Trophoblast cell (in vitro differentiated cells and primary cell): ENCODE measurements at regions not wholly inside any gene's neighbourhood (a gene's known extent, or its start where the extent isn't known, plus 50 kb on each side); places are given as distances from the start of the nearest gene placed in this dataset.

ENCODE experiments used
- DNase-seq, 2 donors: peaks; one replicate each; pipeline ENCODE4 v3.0.0-alpha.2; 2016
- H2AFZ ChIP-seq: 2 replicates; pipeline ENCODE4 v1.6.1; 2013; ENCODE audit warnings: low read length, moderate library complexity, mild to moderate bottlenecking; ENCODE audit not compliant: insufficient read depth, poor library complexity
- H2AK5ac ChIP-seq: 2 replicates; pipeline ENCODE4 v1.6.1; 2013; ENCODE audit warnings: mild to moderate bottlenecking, low read length
- H2BK120ac ChIP-seq: 2 replicates; pipeline ENCODE4 v1.6.1; 2013; ENCODE audit warnings: low read length, mild to moderate bottlenecking, moderate library complexity; ENCODE audit not compliant: insufficient read depth, poor library complexity
- H2BK12ac ChIP-seq: 2 replicates; pipeline ENCODE4 v1.6.1; 2013; ENCODE audit warnings: mild to moderate bottlenecking, low read length, moderate library complexity
- H2BK5ac ChIP-seq: 2 replicates; pipeline ENCODE4 v1.6.1; 2013; ENCODE audit warnings: low read length, low read depth, moderate library complexity, mild to moderate bottlenecking; ENCODE audit not compliant: poor library complexity
- H3K14ac ChIP-seq: 2 replicates; pipeline ENCODE4 v1.6.1; 2013; ENCODE audit warnings: mild to moderate bottlenecking, low read length
- H3K18ac ChIP-seq: 2 replicates; pipeline ENCODE4 v1.6.1; 2013; ENCODE audit warnings: mild to moderate bottlenecking, low read length
- H3K23ac ChIP-seq: 2 replicates; pipeline ENCODE4 v1.6.1; 2013; ENCODE audit warnings: low read length
- H3K27ac ChIP-seq: 2 replicates; pipeline ENCODE4 v1.5.1; 2013; ENCODE audit warnings: low read depth, mild to moderate bottlenecking, inconsistent platforms, low read length, moderate library complexity
- H3K27me3 ChIP-seq: 2 replicates; pipeline ENCODE4 v1.6.1; 2013; ENCODE audit warnings: inconsistent platforms, mild to moderate bottlenecking, low read length, moderate library complexity; ENCODE audit not compliant: insufficient read depth
- H3K36me3 ChIP-seq, 2 experiments: 1 replicate in 1 of 2; 2 replicates in 1 of 2; pipeline ENCODE4 v1.6.1; 2013; ENCODE audit warnings: low read length in 2 of 2, mild to moderate bottlenecking in 2 of 2, moderate library complexity in 1 of 2; ENCODE audit not compliant: insufficient read depth in 2 of 2, control insufficient read depth in 1 of 2
- H3K4ac ChIP-seq: 2 replicates; pipeline ENCODE4 v1.6.1; 2013; ENCODE audit warnings: low read depth, mild to moderate bottlenecking, low read length, moderate library complexity
- H3K4me1 ChIP-seq, 2 experiments: 1 replicate in 1 of 2; 2 replicates in 1 of 2; pipeline ENCODE4 v1.6.1; 2013; ENCODE audit warnings: low read length in 2 of 2, mild to moderate bottlenecking in 2 of 2, moderate library complexity in 1 of 2; ENCODE audit not compliant: insufficient read depth in 2 of 2, control insufficient read depth in 1 of 2
- H3K4me2 ChIP-seq: 2 replicates; pipeline ENCODE4 v1.6.1; 2013; ENCODE audit warnings: inconsistent platforms, mild to moderate bottlenecking, low read length, moderate library complexity
- H3K4me3 ChIP-seq: 2 replicates; pipeline ENCODE4 v1.5.1; 2013; ENCODE audit warnings: mild to moderate bottlenecking, low read depth, low read length, inconsistent platforms
- H3K79me1 ChIP-seq: one replicate; pipeline ENCODE4 v1.6.1; 2013; ENCODE audit warnings: low read length
- H3K79me2 ChIP-seq: 2 replicates; pipeline ENCODE4 v1.6.1; 2013; ENCODE audit warnings: low read length, mild to moderate bottlenecking; ENCODE audit not compliant: control insufficient read depth, insufficient read depth, poor library complexity
- H3K9ac ChIP-seq: 2 replicates; pipeline ENCODE4 v1.6.1; 2013; ENCODE audit warnings: mild to moderate bottlenecking, low read length
- H3K9me3 ChIP-seq: 2 replicates; pipeline ENCODE4 v1.6.1; 2013; ENCODE audit warnings: low read depth, mild to moderate bottlenecking, control low read depth, inconsistent platforms, low read length; ENCODE audit not compliant: insufficient read depth
- H4K12ac ChIP-seq: 2 replicates; pipeline ENCODE4 v1.6.1; 2013; ENCODE audit warnings: low read depth, mild to moderate bottlenecking, low read length, moderate library complexity
- H4K8ac ChIP-seq: 2 replicates; pipeline ENCODE4 v1.6.1; 2013; ENCODE audit warnings: low read depth, mild to moderate bottlenecking, low read length, moderate library complexity
- H4K91ac ChIP-seq: one replicate; pipeline ENCODE4 v1.6.1; 2013; ENCODE audit warnings: low read depth, mild to moderate bottlenecking, low read length, moderate library complexity
- WGBS: extraction: QIAGEN DNeasy Blood & Tissue Kit; methylation state at CpG from one replicate; pipeline ENCODE4 v1.1.7; 2013; ENCODE audit warnings: missing lambda C conversion rate; ENCODE audit not compliant: insufficient read length, insufficient coverage; ENCODE audit errors: extremely low coverage; 5-methylcytosine and 5-hydroxymethylcytosine counted together

GRCh38 chr7:12975412-12975811 is 288.0 kb downstream of the ARL4A start:
- H2AK5ac ChIP-seq: no peak overlapping the region
- H3K4me1 ChIP-seq: no peaks in the 10 kb centered on the region
- no peak overlapping the region for H2AFZ ChIP-seq
- no peak overlapping the region for H3K18ac ChIP-seq
- H3K27ac ChIP-seq: no peak overlapping the region
- H3K27me3 ChIP-seq: no peaks in the 10 kb centered on the region
- no peak overlapping the region for H3K9ac ChIP-seq
- H2BK120ac ChIP-seq: no peak overlapping the region
- H4K8ac ChIP-seq: no peak overlapping the region
- no peak for DNase-seq
- H3K23ac ChIP-seq: no peak overlapping the region
- H3K4ac ChIP-seq: no peak overlapping the region
- no peak overlapping the region for H2BK12ac ChIP-seq
- no peak overlapping the region for H3K4me2 ChIP-seq
- H3K79me2 ChIP-seq: no peaks in the 10 kb centered on the region
- no peak overlapping the region for H3K14ac ChIP-seq
- H2BK5ac ChIP-seq: no peak overlapping the region
- no peaks in the 10 kb centered on the region for H3K79me1 ChIP-seq
- no peak overlapping the region for H4K12ac ChIP-seq
- no peak overlapping the region for H3K4me3 ChIP-seq
- no peaks in the 10 kb centered on the region for H3K36me3 ChIP-seq
- no peaks in the 10 kb centered on the region for H3K9me3 ChIP-seq
- no peak overlapping the region for H4K91ac ChIP-seq

DNA sequence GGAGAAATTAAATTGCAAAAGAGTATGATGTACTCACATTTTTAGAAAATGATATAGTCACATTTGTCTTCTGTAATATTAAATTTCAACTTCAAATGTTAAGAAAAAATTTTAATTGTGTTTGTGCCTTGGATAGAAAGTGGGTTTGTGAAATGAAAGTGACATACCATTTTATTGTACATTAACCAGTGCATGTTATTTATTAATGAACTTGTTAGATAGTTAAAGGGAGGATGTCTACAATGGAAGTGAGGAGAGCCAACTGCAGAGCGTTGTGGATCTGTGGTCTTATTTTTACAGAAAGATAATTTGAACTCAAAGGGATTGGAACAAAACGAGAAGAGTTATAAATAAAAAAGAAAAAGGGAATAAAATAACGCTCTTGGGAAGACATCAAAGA is 291.7 kb downstream of the ARL4A start:
- Histone ChIP-seq H3K36me3 (no peaks in the 10 kb centered on the region), H3K14ac (no peak overlapping the region), H3K4ac (no peak overlapping the region), H2BK120ac (no peak overlapping the region), H3K27me3 (no peaks in the 10 kb centered on the region), H3K23ac (no peak overlapping the region), H2BK5ac (no peak overlapping the region), H4K8ac (no peak overlapping the region), H3K9ac (no peak overlapping the region), H3K4me1 (no peaks in the 10 kb centered on the region), H3K18ac (no peak overlapping the region), H2AK5ac (no peak overlapping the region), H3K4me2 (no peak overlapping the region), H3K79me2 (no peaks in the 10 kb centered on the region), H3K4me3 (no peak overlapping the region), H4K91ac (no peak overlapping the region), H3K27ac (no peak overlapping the region), H3K9me3 (no peaks in the 10 kb centered on the region), H4K12ac (no peak overlapping the region), H2BK12ac (no peak overlapping the region), H3K79me1 (no peaks in the 10 kb centered on the region), H2AFZ (no peak overlapping the region)
- no peak for DNase-seq
- WGBS: no CpG with 5 or more reads among the region's 3 CpGs

DNA sequence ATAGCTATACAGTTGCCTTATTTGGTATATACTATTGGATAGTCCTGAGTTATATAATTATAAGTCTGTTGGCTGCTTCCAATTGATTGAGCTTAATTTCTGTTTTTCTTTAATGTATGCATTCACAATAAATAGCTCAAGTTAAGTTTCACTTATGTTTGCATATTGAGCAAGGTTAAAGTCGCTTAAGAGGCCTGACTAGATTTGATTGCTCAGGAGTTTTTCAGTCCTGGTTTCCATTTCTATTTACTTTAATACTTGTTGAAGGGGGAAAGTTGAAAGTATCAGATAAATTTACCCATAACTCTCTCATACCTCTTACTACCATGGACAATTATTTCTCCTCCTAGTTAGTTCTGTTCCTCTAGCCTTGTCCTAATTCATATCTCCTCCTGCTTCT is 294.7 kb downstream of the ARL4A start:
- Histone ChIP-seq H4K12ac (no peak overlapping the region), H3K4me2 (no peak overlapping the region), H2AK5ac (no peak overlapping the region), H3K79me1 (no peaks in the 10 kb centered on the region), H3K4ac (no peak overlapping the region), H4K8ac (no peak overlapping the region), H3K9me3 (no peaks in the 10 kb centered on the region), H3K4me1 (peaks cover 0 to 2% of the 10 kb centered on the region in 2 experiments), H4K91ac (no peak overlapping the region), H3K27ac (no peak overlapping the region), H3K23ac (no peak overlapping the region), H3K18ac (no peak overlapping the region), H2BK12ac (no peak overlapping the region), H3K79me2 (no peaks in the 10 kb centered on the region), H2BK120ac (no peak overlapping the region), H3K36me3 (no peaks in the 10 kb centered on the region), H3K27me3 (no peaks in the 10 kb centered on the region), H3K9ac (no peak overlapping the region), H3K4me3 (no peak overlapping the region), H3K14ac (no peak overlapping the region), H2AFZ (no peak overlapping the region), H2BK5ac (no peak overlapping the region)
- no peak for DNase-seq
- WGBS: no CpG with 5 or more reads among the region's 1 CpG

DNA sequence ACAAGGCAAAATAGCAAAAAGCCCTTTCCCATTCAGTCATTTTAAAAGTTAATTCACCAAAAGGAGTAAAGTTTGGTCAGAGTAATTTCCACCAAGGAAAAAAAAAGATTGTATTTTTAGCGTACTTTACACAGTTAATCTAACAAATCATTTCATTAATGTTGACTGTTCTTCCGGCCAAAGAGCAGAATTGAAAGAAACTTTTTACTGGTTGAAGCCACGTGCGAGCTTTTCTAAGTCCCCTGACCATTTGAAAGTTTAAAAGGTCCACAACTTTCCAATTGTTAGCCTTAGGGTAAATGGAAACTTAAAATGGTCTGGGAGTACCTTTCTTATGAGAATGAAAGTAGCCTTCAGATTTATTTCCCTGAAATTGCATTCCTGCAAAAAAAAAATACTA is 296.7 kb downstream of the ARL4A start:
- Histone ChIP-seq H3K36me3 (no peaks in the 10 kb centered on the region), H3K27me3 (no peaks in the 10 kb centered on the region), H3K79me1 (no peaks in the 10 kb centered on the region), H3K4me1 (peaks cover 0 to 2% of the 10 kb centered on the region in 2 experiments), H3K79me2 (no peaks in the 10 kb centered on the region), H4K12ac (no peak overlapping the region), H3K4me2 (no peak overlapping the region), H3K9me3 (no peaks in the 10 kb centered on the region), H3K23ac (no peak overlapping the region), H2BK120ac (no peak overlapping the region), H3K18ac (no peak overlapping the region), H2AK5ac (no peak overlapping the region), H2BK5ac (no peak overlapping the region), H2AFZ (no peak overlapping the region), H3K27ac (no peak overlapping the region), H3K4ac (no peak overlapping the region), H3K4me3 (no peak overlapping the region), H4K8ac (no peak overlapping the region), H3K14ac (no peak overlapping the region), H3K9ac (no peak overlapping the region), H4K91ac (no peak overlapping the region), H2BK12ac (no peak overlapping the region)
- no CpG with 5 or more reads among the region's 4 CpGs for WGBS
- no peak for DNase-seq
